ENCODE measurements at regions not wholly inside any gene's neighbourhood (a gene's known extent, or its start where the extent isn't known, plus 50 kb on each side); places are given as distances from the start of the nearest gene placed in this dataset.
A peak's percentile ranks its signal among the peaks of the same experiment; 100 is the strongest.

GRCh38 chr2:157124731-157125130 lies 132.8 kb upstream of the GALNT5 start:
- TF ChIP-seq ELK1 (IDR thresholded peaks at IDR 0.05; ENCODE audit: borderline replicate concordance, low read depth, low read length) = no peak
- TF ChIP-seq CHD1 (IDR thresholded peaks at IDR 0.05; ENCODE audit: low read depth, low read length) = no peak
- no peak for TF ChIP-seq RCOR1 (IDR thresholded peaks at IDR 0.05; ENCODE audit: insufficient replicate concordance, low read length)
- no peak for TF ChIP-seq POLR2A (IDR thresholded peaks at IDR 0.05; ENCODE audit: low read depth, low read length)
- no peak for TF ChIP-seq CEBPB (IDR thresholded peaks at IDR 0.05; ENCODE audit: low read depth, low read length)
- TF ChIP-seq SMC3 (IDR thresholded peaks at IDR 0.05; ENCODE audit: low read depth, low read length) = no peak
- TF ChIP-seq, protein P1, sequence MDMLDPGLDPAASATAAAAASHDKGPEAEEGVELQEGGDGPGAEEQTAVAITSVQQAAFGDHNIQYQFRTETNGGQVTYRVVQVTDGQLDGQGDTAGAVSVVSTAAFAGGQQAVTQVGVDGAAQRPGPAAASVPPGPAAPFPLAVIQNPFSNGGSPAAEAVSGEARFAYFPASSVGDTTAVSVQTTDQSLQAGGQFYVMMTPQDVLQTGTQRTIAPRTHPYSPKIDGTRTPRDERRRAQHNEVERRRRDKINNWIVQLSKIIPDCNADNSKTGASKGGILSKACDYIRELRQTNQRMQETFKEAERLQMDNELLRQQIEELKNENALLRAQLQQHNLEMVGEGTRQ (IDR thresholded peaks at IDR 0.05; ENCODE audit: low read depth, low read length) = no peak
- TF ChIP-seq BHLHE40 (IDR thresholded peaks at IDR 0.05; ENCODE audit: low read depth, low read length) = no peak
- TF ChIP-seq RAD21 (IDR thresholded peaks at IDR 0.05; ENCODE audit: low read length) = no peak
- no peak for TF ChIP-seq MAZ (IDR thresholded peaks at IDR 0.05; ENCODE audit: borderline replicate concordance, low read depth, low read length)
- TF ChIP-seq FOS (IDR thresholded peaks at IDR 0.05; ENCODE audit: low read depth, low read length) = no peak
- TF ChIP-seq RFX5 (IDR thresholded peaks at IDR 0.05; ENCODE audit: low read depth, low read length) = no peak
- TF ChIP-seq CTCF (conservative IDR thresholded peaks at IDR 0.05; ENCODE audit: low read depth, low read length) = no peak
- TF ChIP-seq MAFK (IDR thresholded peaks at IDR 0.05; ENCODE audit: low read depth, low read length) = no peak
- Histone ChIP-seq H3K18ac (ENCODE audit: low read depth, low read length) (no peak overlapping the region), H3K9ac (ENCODE audit: low read depth, low read length) (no peak overlapping the region), H3K23ac (ENCODE audit: low read depth, low read length) (no peak overlapping the region), H3K14ac (replicated peaks; ENCODE audit: low read depth, low read length) (no peak overlapping the region), H3K56ac (ENCODE audit: extremely low read depth, insufficient read depth, low read length) (no peak overlapping the region), H2AFZ (replicated peaks; ENCODE audit: low read length, poor library complexity) (peak overlapping the region; percentile 60), H2BK5ac (ENCODE audit: low read depth, low read length, poor library complexity, severe bottlenecking) (no peak overlapping the region), H2BK20ac (ENCODE audit: low read depth, low read length) (no peak overlapping the region), H4K20me1 (ENCODE audit: insufficient read depth, low read length) (no peaks in the 10 kb centered on the region), H2AK9ac (replicated peaks; ENCODE audit: low read depth, low read length, poor library complexity) (no peak overlapping the region), H2BK15ac (ENCODE audit: low read depth, low read length) (no peak overlapping the region), H4K5ac (ENCODE audit: low read depth, low read length) (no peak overlapping the region), H3K4ac (ENCODE audit: low read depth, low read length) (no peak overlapping the region), H3K4me1 (ENCODE audit: control insufficient read depth, insufficient read depth, low read length) (no peaks in the 10 kb centered on the region), H3K4me3 (ENCODE audit: insufficient read depth, low read depth, low read length) (no peak overlapping the region), H3K4me2 (ENCODE audit: low read depth, low read length) (no peak overlapping the region), H3K9me3 (ENCODE audit: control insufficient read depth, insufficient read depth, low read length) (no peaks in the 10 kb centered on the region), H3K79me1 (ENCODE audit: low read depth in 1 of 2, low read length in 2 of 2) (no peaks in the 10 kb centered on the region), H2BK120ac (ENCODE audit: low read depth, low read length) (no peak overlapping the region), H3K36me3 (ENCODE audit: control insufficient read depth, insufficient read depth, low read length) (no peaks in the 10 kb centered on the region), H3K9me1 (ENCODE audit: insufficient read depth, low read length) (no peaks in the 10 kb centered on the region), H2AK5ac (ENCODE audit: low read depth, low read length) (no peak overlapping the region), H3K27ac (ENCODE audit: insufficient read depth, low read length) (no peak overlapping the region), H4K91ac (ENCODE audit: insufficient read depth, low read depth, low read length) (no peak overlapping the region), H4K8ac (ENCODE audit: low read depth in 2 of 2, low read length in 2 of 2) (no peak overlapping the region), H3K27me3 (ENCODE audit: control insufficient read depth, insufficient read depth, low read length) (no peaks in the 10 kb centered on the region)
- BruUV-seq (replicated peaks) = no TSS peak
- no peak for DNase-seq
- dilution Hi-C loops (cut with HindIII; ENCODE audit: low sequenced_read_pairs, unreplicated experiment) = no loop called here
- POLR2A ChIA-PET (ENCODE audit: unreplicated experiment) = no interaction called here
- no CpG with 5 or more reads among the region's 2 CpGs for WGBS, 2 experiments (ENCODE audit: extremely low coverage in 2 of 2, insufficient read length in 1 of 2)
- CTCF ChIA-PET = no interaction called here
- in situ Hi-C loops (cut with MboI; ENCODE audit: low sequenced_read_pairs) = no loop called here
- intact Hi-C loops (cut with micrococcal nuclease) = no loop called here
- ATAC-seq (ENCODE audit: low read depth) = no peak

All from IMR-90 (cell line).